ENCODE measurements at regions not wholly inside any gene's neighbourhood (a gene's known extent, or its start where the extent isn't known, plus 50 kb on each side); places are given as distances from the start of the nearest gene placed in this dataset.

- Histone ChIP-seq H3K9ac (no peak overlapping the region), H3K79me2 (ENCODE audit: insufficient read depth) (no peaks in the 10 kb centered on the region), H3K4me1 (ENCODE audit: control insufficient read depth in 1 of 2, insufficient read depth in 2 of 2, low read depth in 1 of 2, low read length in 1 of 2) (no peaks in the 10 kb centered on the region), H4K20me1 (ENCODE audit: insufficient read depth) (no peaks in the 10 kb centered on the region), H3K27me3 (ENCODE audit: insufficient read depth) (no peaks in the 10 kb centered on the region), H3F3A (replicated peaks; ENCODE audit: insufficient read depth) (no peaks in the 10 kb centered on the region), H3K36me3 (replicated peaks in 1 of 2; ENCODE audit: control insufficient read depth in 1 of 2, insufficient read depth in 2 of 2, low read length in 1 of 2) (no peaks in the 10 kb centered on the region), H2AFZ (ENCODE audit: low read depth) (no peak overlapping the region), H3K4me2 (no peak overlapping the region), H3K9me3 (no peaks in the 10 kb centered on the region), H3K4me3 (ENCODE audit: low read depth in 2 of 2, low read length in 1 of 2) (no peak overlapping the region), H3K9me2 (no peaks in the 10 kb centered on the region), H3K27ac (ENCODE audit: low read depth in 2 of 2, low read length in 1 of 2) (no peak overlapping the region)
- no peak for TF ChIP-seq FOXM1 (IDR thresholded peaks at IDR 0.05; ENCODE audit: low read depth)
- TF ChIP-seq GATA2 (CRISPR knock-in tag; IDR thresholded peaks at IDR 0.05): no peak
- TF ChIP-seq USF1 (IDR thresholded peaks at IDR 0.05; ENCODE audit: borderline replicate concordance, low read depth): no peak
- no peak for TF ChIP-seq MEF2A (IDR thresholded peaks at IDR 0.05; ENCODE audit: borderline replicate concordance, low read depth)
- no peak for TF ChIP-seq MXI1 (IDR thresholded peaks at IDR 0.05; ENCODE audit: low read depth, low read length)
- no peak for TF ChIP-seq RCOR1 (IDR thresholded peaks at IDR 0.05; ENCODE audit: low read length)
- TF ChIP-seq IRF3 (IDR thresholded peaks at IDR 0.05; ENCODE audit: low read depth, low read length): no peak
- TF ChIP-seq TEAD4 (IDR thresholded peaks at IDR 0.05; ENCODE audit: borderline replicate concordance, insufficient read depth): no peak
- TF ChIP-seq FOSL2 (IDR thresholded peaks at IDR 0.05; ENCODE audit: borderline replicate concordance, low read depth): no peak
- no peak for TF ChIP-seq ELF1 (IDR thresholded peaks at IDR 0.05)
- TF ChIP-seq PBX3 (IDR thresholded peaks at IDR 0.05): no peak
- ChIA-PET POLR2A (interaction anchor here (0.6 kb wide), 1 partner anchor 510 kb away, joined by 4 read pairs; no protein-coding TSS in a partner anchor), CTCF (no interaction called here)
- WGBS (ENCODE audit: low lambda C conversion rate): 55% methylated on average over 5 of the region's 5 CpGs
- DNase-seq: no peak
These were observed 647.2 kb upstream of the UBE2E2 start for GRCh38 chr3:22555753-22556435.

- Histone ChIP-seq H3K27ac (ENCODE audit: low read depth in 2 of 2, low read length in 1 of 2) (no peak overlapping the region), H3F3A (replicated peaks; ENCODE audit: insufficient read depth) (no peaks in the 10 kb centered on the region), H3K9ac (no peak overlapping the region), H3K4me1 (ENCODE audit: control insufficient read depth in 1 of 2, insufficient read depth in 2 of 2, low read depth in 1 of 2, low read length in 1 of 2) (no peaks in the 10 kb centered on the region), H3K36me3 (replicated peaks in 1 of 2; ENCODE audit: control insufficient read depth in 1 of 2, insufficient read depth in 2 of 2, low read length in 1 of 2) (no peaks in the 10 kb centered on the region), H4K20me1 (ENCODE audit: insufficient read depth) (no peaks in the 10 kb centered on the region), H3K9me3 (no peaks in the 10 kb centered on the region), H3K79me2 (ENCODE audit: insufficient read depth) (no peaks in the 10 kb centered on the region), H3K4me2 (no peak overlapping the region), H2AFZ (ENCODE audit: low read depth) (no peak overlapping the region), H3K27me3 (ENCODE audit: insufficient read depth) (no peaks in the 10 kb centered on the region), H3K9me2 (no peaks in the 10 kb centered on the region), H3K4me3 (ENCODE audit: low read depth in 2 of 2, low read length in 1 of 2) (no peak overlapping the region)
- TF ChIP-seq EZH2phosphoT487 (IDR thresholded peaks at IDR 0.05; ENCODE audit: borderline replicate concordance, low read depth) (no peak), POLR2AphosphoS5 (IDR thresholded peaks at IDR 0.05; ENCODE audit: low read depth, low read length) (no peak), TEAD4 (IDR thresholded peaks at IDR 0.05; ENCODE audit: borderline replicate concordance, insufficient read depth) (no peak), MEF2A (IDR thresholded peaks at IDR 0.05; ENCODE audit: borderline replicate concordance, low read depth) (no peak), EP300 (IDR thresholded peaks at IDR 0.05; ENCODE audit: borderline replicate concordance in 1 of 2, low read depth in 1 of 2, low read length in 1 of 2) (no peak), SMC3 (IDR thresholded peaks at IDR 0.05; ENCODE audit: low read depth, low read length) (no peak), JUND (IDR thresholded peaks at IDR 0.05) (no peak)
- no peak for DNase-seq
- POLR2A ChIA-PET: no interaction called here
- CTCF ChIA-PET: no interaction called here
These were observed 637.7 kb upstream of the UBE2E2 start for GRCh38 chr3:22565393-22565792.

Measured in SK-N-SH (cell line).